ENCODE measurements at regions not wholly inside any gene's neighbourhood (a gene's known extent, or its start where the extent isn't known, plus 50 kb on each side); places are given as distances from the start of the nearest gene placed in this dataset.

DNA sequence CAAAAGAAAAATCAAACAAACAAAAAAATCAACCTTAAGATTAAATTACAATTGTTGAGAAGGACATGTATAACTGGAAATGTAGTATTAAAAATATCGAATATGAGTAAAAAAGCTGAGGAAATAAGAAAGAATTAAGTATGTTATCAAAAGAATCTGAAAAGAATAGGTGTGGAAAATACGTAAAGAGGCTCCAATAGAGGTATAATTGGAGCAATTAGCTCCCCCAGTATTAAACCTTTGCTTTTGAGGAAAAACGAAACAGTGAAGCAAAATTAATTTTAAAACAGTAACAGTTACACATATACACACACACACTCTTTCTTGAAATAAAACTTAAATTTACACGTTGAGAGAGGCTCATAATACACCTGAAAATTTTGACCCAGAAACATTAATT is 578.7 kb upstream of the ADAMTS16 start:
- TF ChIP-seq GATA3 (IDR thresholded peaks at IDR 0.05; ENCODE audit: low read depth, low read length) (no peak), GATA2 (IDR thresholded peaks at IDR 0.05; ENCODE audit: low read depth, low read length) (no peak)
